Heart left ventricle (tissue), 16 donors: ENCODE measurements at regions not wholly inside any gene's neighbourhood (a gene's known extent, or its start where the extent isn't known, plus 50 kb on each side); places are given as distances from the start of the nearest gene placed in this dataset.

Experiments
- ATAC-seq, 4 donors: fragments of 200-7000 bp; cut with Tn5 transposase; one replicate each; pipeline ENCODE4 v1.9.1; 2020 to 2022; ENCODE audit warnings: moderate library complexity in 4 of 4, mild to moderate bottlenecking in 3 of 4, moderate number of reproducible peaks in 1 of 4
- DNase-seq, 5 donors: peaks; one replicate each; pipeline ENCODE4 v3.0.0-alpha.2; 2020
- H3K27ac ChIP-seq, 12 donors: fragments of 200-600 bp; sonication (generic) in 4 of 12; one replicate each; pipeline versions ENCODE4 v1.5.0 to v1.8.0; 2016 to 2022; ENCODE audit warnings: mild to moderate bottlenecking in 2 of 12
- H3K27me3 ChIP-seq, 9 donors: fragments of 200-600 bp; sonication (generic) in 2 of 9; one replicate each; pipeline versions ENCODE4 v1.5.1 to v1.8.0; 2016 to 2022; ENCODE audit warnings: mild to moderate bottlenecking in 3 of 9
- H3K36me3 ChIP-seq, 9 donors: fragments of 200-600 bp; sonication (generic) in 2 of 9; one replicate each; pipeline versions ENCODE4 v1.5.0 to v1.8.0; 2018 to 2022; ENCODE audit warnings: mild to moderate bottlenecking in 2 of 9
- H3K4me1 ChIP-seq, 12 donors: fragments of 200-600 bp; sonication (generic) in 4 of 12; one replicate each; pipeline versions ENCODE4 v1.5.0 to v1.8.0; 2016 to 2022; ENCODE audit warnings: mild to moderate bottlenecking in 3 of 12
- H3K4me3 ChIP-seq, 12 donors: fragments of 200-600 bp; sonication (generic) in 4 of 12; one replicate each; pipeline versions ENCODE4 v1.5.0 to v1.8.0; 2017 to 2022; ENCODE audit warnings: mild to moderate bottlenecking in 9 of 12, moderate library complexity in 4 of 12
- H3K9me3 ChIP-seq, 12 donors: fragments of 200-600 bp; sonication (generic) in 4 of 12; one replicate each; pipeline versions ENCODE4 v1.5.0 to v1.8.0; 2016 to 2022; ENCODE audit warnings: mild to moderate bottlenecking in 1 of 12
- CTCF ChIP-seq, 12 donors: fragments of 200-600 bp; sonication (generic) in 4 of 12; IDR thresholded peaks; one replicate each; pipeline versions ENCODE4 v1.5.0 to v1.8.0; 2018 to 2022; ENCODE audit warnings: antibody characterized with exemption in 12 of 12, mild to moderate bottlenecking in 5 of 12
- POLR2A ChIP-seq, 2 donors: fragments of 450-650 bp; IDR thresholded peaks; one replicate each; pipeline ENCODE4 v1.6.1; 2017; ENCODE audit warnings: antibody characterized with exemption in 2 of 2, mild to moderate bottlenecking in 2 of 2, moderate library complexity in 2 of 2
- WGBS, 4 donors: extraction: QIAGEN DNeasy Blood & Tissue Kit in 2 of 4; methylation state at CpG; one replicate each; pipeline versions ENCODE4 v1.1.5 to v1.1.7; 2013 to 2018; 5-methylcytosine and 5-hydroxymethylcytosine counted together
- intact Hi-C, 10 donors: fragments of 100-400 bp; cut with DNase I; formaldehyde crosslinking; loops; one replicate each; pipeline versions ENCODE4 v1.11.1 to v1.14.2; 2022
- donor health status: ischemic (EF 13 %, LVEDD 7.1; RV severe dilation, severe dysfunction).
- donor health status: healthy with polysubstance abuse.
- donor health status: DM: no; HTN: yes; CAD: no.
- donor health status: DM: no; HTN: no; CAD: no.
- donor health status: ischemic (EF 25% LVEDD 6.9; RV normal size, moderate dysfunction).
- donor health status: ischemic (EF 25% LVEDD 5.7; RV mildly dilated, moderate dysfunction).
- donor health status: healthy.
- donor health status: DM: yes; HTN: yes; CAD: no.
- donor health status: ischemic (EF 35%, LVEDD 5.7; RV mildly dilated, moderate dysfunction).
- donor health status: nonischemic (EF 11% LVEDD 7.7; RV severe dilation, severe dysfunction).
- donor health status: DM: yes; HTN: yes; CAD: no.
- donor health status: PGD.
- donor health status: ischemic (EF 29% LVEDD 5.4; RV normal size, mild dysfunction).
- donor health status: nonischemic (EF 23%, LVEDD 6.1; RV moderate dilation, normal function).

- Histone ChIP-seq H3K27ac (no peak overlapping the region), H3K9me3 (peaks cover 0 to 4% (median 0%) of the 10 kb centered on the region in 12 donors), H3K4me3 (no peak overlapping the region), H3K36me3 (no peaks in the 10 kb centered on the region), H3K27me3 (no peaks in the 10 kb centered on the region), H3K4me1 (peaks cover 0 to 6% (median 0%) of the 10 kb centered on the region in 12 donors)
- intact Hi-C loops = loop anchor here in 1 of 10 donors (5.0 kb wide), 1 partner anchor 38 kb away; no protein-coding TSS in a partner anchor
- peak in 2 of 5 donors; percentile 32 to 34 for DNase-seq
- TF ChIP-seq CTCF (IDR thresholded peaks at IDR 0.05) = no peak
- TF ChIP-seq POLR2A (IDR thresholded peaks at IDR 0.05) = no peak
- WGBS, 4 donors = 35 to 53% (median 46%) methylated on average over 4 of the region's 4 CpGs
- peak in 3 of 4 donors; percentile 53 to 91 (median 84) for ATAC-seq
Measured at GRCh38 chr14:58805057-58805456, 167.3 kb downstream of the DACT1 start.

DNA sequence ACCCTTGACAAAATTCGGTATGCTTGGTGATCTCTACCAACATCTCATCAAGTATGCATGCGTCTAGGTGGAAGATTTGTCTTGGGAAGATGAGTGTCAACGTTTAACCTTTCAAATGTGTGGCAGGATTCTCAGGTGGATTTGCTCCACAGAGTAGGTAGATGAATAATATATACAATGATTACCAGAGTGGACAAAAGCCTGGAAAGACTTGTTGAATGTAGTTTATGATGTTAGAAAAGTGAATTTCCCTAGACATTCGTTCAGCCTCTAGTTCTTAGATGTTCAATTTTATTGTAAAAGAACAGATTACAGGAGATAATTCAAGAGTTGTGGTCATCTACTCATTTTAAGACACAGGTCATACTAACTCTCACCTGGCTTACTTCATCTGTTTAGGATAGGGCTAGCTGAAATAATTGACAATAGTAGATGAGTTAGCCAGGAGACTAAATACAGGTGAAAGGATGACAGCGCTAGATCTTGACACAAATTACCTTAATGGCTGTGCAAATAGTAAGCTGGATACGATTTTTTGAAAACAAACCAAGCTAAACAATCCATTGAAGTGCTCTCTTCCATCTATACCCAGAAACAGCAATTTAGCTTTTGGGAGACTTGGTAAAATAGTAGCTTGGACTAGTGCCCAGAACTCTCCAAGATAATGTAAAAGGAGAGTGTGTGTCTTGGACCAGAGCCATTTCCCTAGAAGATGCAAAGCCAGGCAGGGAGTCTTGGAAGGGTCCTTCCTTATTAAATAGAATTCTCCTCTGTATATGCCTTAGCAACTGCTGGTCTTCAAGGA lies 168.0 kb downstream of the DACT1 start:
- peaks cover 0 to 4% (median 0%) of the 10 kb centered on the region in 12 donors for H3K9me3 ChIP-seq
- no peak for DNase-seq

GRCh38 chr14:58807191-58807590 lies 169.4 kb downstream of the DACT1 start:
- Histone ChIP-seq H3K36me3 (no peaks in the 10 kb centered on the region), H3K4me3 (no peak overlapping the region), H3K9me3 (peaks cover 0 to 4% (median 0%) of the 10 kb centered on the region in 12 donors), H3K27me3 (no peaks in the 10 kb centered on the region), H3K4me1 (peaks cover 0 to 6% (median 0%) of the 10 kb centered on the region in 12 donors), H3K27ac (no peak overlapping the region)
- DNase-seq = no peak
- no peak for ATAC-seq
- no peak for TF ChIP-seq CTCF (IDR thresholded peaks at IDR 0.05)
- no peak for TF ChIP-seq POLR2A (IDR thresholded peaks at IDR 0.05)
- intact Hi-C loops = loop anchor here in 1 of 10 donors (5.0 kb wide), 1 partner anchor 40 kb away; no protein-coding TSS in a partner anchor

More for the DNA sequence above, 168.0 kb downstream of the DACT1 start:
- Histone ChIP-seq H3K4me1 (peaks cover 0 to 6% (median 0%) of the 10 kb centered on the region in 12 donors), H3K27me3 (no peaks in the 10 kb centered on the region), H3K27ac (no peak overlapping the region), H3K4me3 (no peak overlapping the region), H3K36me3 (no peaks in the 10 kb centered on the region)
- TF ChIP-seq POLR2A (IDR thresholded peaks at IDR 0.05) = no peak
- WGBS, 4 donors = 67 to 72% (median 70%) methylated on average over 6 of the region's 6 CpGs
- ATAC-seq = no peak
- intact Hi-C loops = loop anchor here in 1 of 10 donors (5.0 kb wide), 1 partner anchor 39 kb away; no protein-coding TSS in a partner anchor

GRCh38 chr14:58808828-58809227 lies 171.1 kb downstream of the DACT1 start:
- Histone ChIP-seq H3K4me3 (no peak overlapping the region), H3K27ac (peak overlapping the region in 1 of 12 donors; percentile 25), H3K4me1 (peaks cover 0 to 6% (median 0%) of the 10 kb centered on the region in 12 donors), H3K36me3 (no peaks in the 10 kb centered on the region), H3K9me3 (peaks cover 0 to 4% (median 0%) of the 10 kb centered on the region in 12 donors), H3K27me3 (no peaks in the 10 kb centered on the region)
- WGBS, 4 donors = 48 to 62% (median 55%) methylated on average over 4 of the region's 4 CpGs
- intact Hi-C loops = loop anchor here in 1 of 10 donors (5.0 kb wide), 1 partner anchor 42 kb away; no protein-coding TSS in a partner anchor
- ATAC-seq (no peak), DNase-seq (no peak)
- TF ChIP-seq CTCF (IDR thresholded peaks at IDR 0.05) (no peak), POLR2A (IDR thresholded peaks at IDR 0.05) (no peak)
